ENCODE measurements at regions not wholly inside any gene's neighbourhood (a gene's known extent, or its start where the extent isn't known, plus 50 kb on each side); places are given as distances from the start of the nearest gene placed in this dataset.

DNA sequence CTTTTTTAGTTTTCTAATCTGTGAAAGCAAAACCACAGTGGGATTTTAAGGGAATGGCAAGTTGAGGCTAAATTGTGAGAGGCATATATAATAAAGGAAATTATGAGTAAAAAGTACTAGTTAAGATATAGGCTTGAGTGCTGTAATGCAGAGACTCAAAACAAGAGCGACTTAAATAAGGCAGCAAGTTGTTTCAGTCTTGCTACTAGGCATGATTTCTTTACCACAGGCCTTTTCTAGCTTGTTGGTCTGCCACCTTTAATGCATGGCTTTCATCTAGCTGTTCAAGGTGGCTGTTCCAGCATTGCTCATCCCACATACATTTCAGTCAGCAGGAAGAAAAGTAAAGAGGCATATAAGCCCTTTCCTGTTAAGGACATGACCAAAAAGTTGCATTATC, 427.9 kb upstream of the ADAMTSL1 start:
- intact Hi-C loops (cut with micrococcal nuclease): no loop called here
- 0 out of 4 replicates have a peak, but pooled peaks cover 0 to 3% of the 10 kb centered on the region in 2 experiments for H3K9me3 ChIP-seq (ENCODE audit: control insufficient read depth in 1 of 2, insufficient read depth in 1 of 2, low read depth in 1 of 2, low read length in 2 of 2)
- no peak for ATAC-seq
- BruUV-seq (replicated peaks): no TSS peak
- no peak overlapping the region for H3K4me3 ChIP-seq (replicated peaks in 1 of 2; ENCODE audit: low read depth in 1 of 2, low read length in 2 of 2)
- no peaks in the 10 kb centered on the region for H3K27me3 ChIP-seq (ENCODE audit: insufficient read depth, low read length)
- DNase-seq (ENCODE audit: low read depth, low spot score): no peak
- POLR2A ChIA-PET: no interaction called here
- H4K20me1 ChIP-seq (ENCODE audit: insufficient read depth): no peaks in the 10 kb centered on the region
- CTCF ChIA-PET: no interaction called here
- H3K79me2 ChIP-seq (ENCODE audit: insufficient read depth, low read length): no peaks in the 10 kb centered on the region
- H3K4me1 ChIP-seq (ENCODE audit: control insufficient read depth in 1 of 2, insufficient read depth in 2 of 2, low read length in 2 of 2): no peaks in the 10 kb centered on the region
- H3K27ac ChIP-seq (ENCODE audit: low read depth, low read length): no peak overlapping the region
- no peak overlapping the region for H3K9ac ChIP-seq (ENCODE audit: low read length)
- no peak overlapping the region for H3K4me2 ChIP-seq (ENCODE audit: low read length)
- no peak overlapping the region for H2AFZ ChIP-seq (ENCODE audit: low read depth, low read length, poor library complexity, severe bottlenecking)
- TF ChIP-seq POLR2AphosphoS5 (IDR thresholded peaks at IDR 0.05; ENCODE audit: low read depth, low read length): no peak
- TF ChIP-seq CBX3 (IDR thresholded peaks at IDR 0.05; ENCODE audit: low read depth): no peak
- no peak for TF ChIP-seq JUND (IDR thresholded peaks at IDR 0.05)
- no peak for TF ChIP-seq FOSL1 (IDR thresholded peaks at IDR 0.05; ENCODE audit: low read depth)
- no peak for TF ChIP-seq TCF7L2 (IDR thresholded peaks at IDR 0.05; ENCODE audit: borderline replicate concordance, extremely low read depth, insufficient read depth, insufficient read length)
- TF ChIP-seq, protein P1, sequence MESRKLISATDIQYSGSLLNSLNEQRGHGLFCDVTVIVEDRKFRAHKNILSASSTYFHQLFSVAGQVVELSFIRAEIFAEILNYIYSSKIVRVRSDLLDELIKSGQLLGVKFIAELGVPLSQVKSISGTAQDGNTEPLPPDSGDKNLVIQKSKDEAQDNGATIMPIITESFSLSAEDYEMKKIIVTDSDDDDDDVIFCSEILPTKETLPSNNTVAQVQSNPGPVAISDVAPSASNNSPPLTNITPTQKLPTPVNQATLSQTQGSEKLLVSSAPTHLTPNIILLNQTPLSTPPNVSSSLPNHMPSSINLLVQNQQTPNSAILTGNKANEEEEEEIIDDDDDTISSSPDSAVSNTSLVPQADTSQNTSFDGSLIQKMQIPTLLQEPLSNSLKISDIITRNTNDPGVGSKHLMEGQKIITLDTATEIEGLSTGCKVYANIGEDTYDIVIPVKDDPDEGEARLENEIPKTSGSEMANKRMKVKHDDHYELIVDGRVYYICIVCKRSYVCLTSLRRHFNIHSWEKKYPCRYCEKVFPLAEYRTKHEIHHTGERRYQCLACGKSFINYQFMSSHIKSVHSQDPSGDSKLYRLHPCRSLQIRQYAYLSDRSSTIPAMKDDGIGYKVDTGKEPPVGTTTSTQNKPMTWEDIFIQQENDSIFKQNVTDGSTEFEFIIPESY (IDR thresholded peaks at IDR 0.05; ENCODE audit: extremely low read depth, insufficient replicate concordance, low read length): no peak
- no peak for TF ChIP-seq YY1 (IDR thresholded peaks at IDR 0.05; ENCODE audit: extremely low read depth, insufficient replicate concordance, low read depth, low read length)
- TF ChIP-seq, protein P2, sequence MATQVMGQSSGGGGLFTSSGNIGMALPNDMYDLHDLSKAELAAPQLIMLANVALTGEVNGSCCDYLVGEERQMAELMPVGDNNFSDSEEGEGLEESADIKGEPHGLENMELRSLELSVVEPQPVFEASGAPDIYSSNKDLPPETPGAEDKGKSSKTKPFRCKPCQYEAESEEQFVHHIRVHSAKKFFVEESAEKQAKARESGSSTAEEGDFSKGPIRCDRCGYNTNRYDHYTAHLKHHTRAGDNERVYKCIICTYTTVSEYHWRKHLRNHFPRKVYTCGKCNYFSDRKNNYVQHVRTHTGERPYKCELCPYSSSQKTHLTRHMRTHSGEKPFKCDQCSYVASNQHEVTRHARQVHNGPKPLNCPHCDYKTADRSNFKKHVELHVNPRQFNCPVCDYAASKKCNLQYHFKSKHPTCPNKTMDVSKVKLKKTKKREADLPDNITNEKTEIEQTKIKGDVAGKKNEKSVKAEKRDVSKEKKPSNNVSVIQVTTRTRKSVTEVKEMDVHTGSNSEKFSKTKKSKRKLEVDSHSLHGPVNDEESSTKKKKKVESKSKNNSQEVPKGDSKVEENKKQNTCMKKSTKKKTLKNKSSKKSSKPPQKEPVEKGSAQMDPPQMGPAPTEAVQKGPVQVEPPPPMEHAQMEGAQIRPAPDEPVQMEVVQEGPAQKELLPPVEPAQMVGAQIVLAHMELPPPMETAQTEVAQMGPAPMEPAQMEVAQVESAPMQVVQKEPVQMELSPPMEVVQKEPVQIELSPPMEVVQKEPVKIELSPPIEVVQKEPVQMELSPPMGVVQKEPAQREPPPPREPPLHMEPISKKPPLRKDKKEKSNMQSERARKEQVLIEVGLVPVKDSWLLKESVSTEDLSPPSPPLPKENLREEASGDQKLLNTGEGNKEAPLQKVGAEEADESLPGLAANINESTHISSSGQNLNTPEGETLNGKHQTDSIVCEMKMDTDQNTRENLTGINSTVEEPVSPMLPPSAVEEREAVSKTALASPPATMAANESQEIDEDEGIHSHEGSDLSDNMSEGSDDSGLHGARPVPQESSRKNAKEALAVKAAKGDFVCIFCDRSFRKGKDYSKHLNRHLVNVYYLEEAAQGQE (IDR thresholded peaks at IDR 0.05; ENCODE audit: low read depth): no peak
- no peak for TF ChIP-seq EZH2phosphoT487 (IDR thresholded peaks at IDR 0.05; ENCODE audit: borderline replicate concordance)
- TF ChIP-seq, protein P3, sequence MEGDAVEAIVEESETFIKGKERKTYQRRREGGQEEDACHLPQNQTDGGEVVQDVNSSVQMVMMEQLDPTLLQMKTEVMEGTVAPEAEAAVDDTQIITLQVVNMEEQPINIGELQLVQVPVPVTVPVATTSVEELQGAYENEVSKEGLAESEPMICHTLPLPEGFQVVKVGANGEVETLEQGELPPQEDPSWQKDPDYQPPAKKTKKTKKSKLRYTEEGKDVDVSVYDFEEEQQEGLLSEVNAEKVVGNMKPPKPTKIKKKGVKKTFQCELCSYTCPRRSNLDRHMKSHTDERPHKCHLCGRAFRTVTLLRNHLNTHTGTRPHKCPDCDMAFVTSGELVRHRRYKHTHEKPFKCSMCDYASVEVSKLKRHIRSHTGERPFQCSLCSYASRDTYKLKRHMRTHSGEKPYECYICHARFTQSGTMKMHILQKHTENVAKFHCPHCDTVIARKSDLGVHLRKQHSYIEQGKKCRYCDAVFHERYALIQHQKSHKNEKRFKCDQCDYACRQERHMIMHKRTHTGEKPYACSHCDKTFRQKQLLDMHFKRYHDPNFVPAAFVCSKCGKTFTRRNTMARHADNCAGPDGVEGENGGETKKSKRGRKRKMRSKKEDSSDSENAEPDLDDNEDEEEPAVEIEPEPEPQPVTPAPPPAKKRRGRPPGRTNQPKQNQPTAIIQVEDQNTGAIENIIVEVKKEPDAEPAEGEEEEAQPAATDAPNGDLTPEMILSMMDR (IDR thresholded peaks at IDR 0.05 in 2 of 3, conservative IDR thresholded peaks at IDR 0.05 in 1 of 3; ENCODE audit: borderline replicate concordance in 1 of 3, insufficient read depth in 1 of 3, low read depth in 2 of 3, low read length in 2 of 3): no peak
- TF ChIP-seq POLR2A (IDR thresholded peaks at IDR 0.05; ENCODE audit: borderline replicate concordance, extremely low read depth, insufficient read depth, insufficient read length): no peak
- TF ChIP-seq SIN3A (IDR thresholded peaks at IDR 0.05; ENCODE audit: low read depth): no peak
- TF ChIP-seq EZH2 (IDR thresholded peaks at IDR 0.05): no peak
- TF ChIP-seq SRF (IDR thresholded peaks at IDR 0.05; ENCODE audit: low read depth): no peak
- no peak for TF ChIP-seq ATF3 (IDR thresholded peaks at IDR 0.05)
- TF ChIP-seq ZFX (IDR thresholded peaks at IDR 0.05): no peak
- no peak for TF ChIP-seq ZNF274 (IDR thresholded peaks at IDR 0.05; ENCODE audit: low read depth, low read length)
- no peaks in the 10 kb centered on the region for H3K36me3 ChIP-seq (ENCODE audit: control insufficient read depth in 1 of 2, insufficient read depth in 2 of 2, low read length in 2 of 2)
- H3K9me2 ChIP-seq (ENCODE audit: insufficient read depth): no peaks in the 10 kb centered on the region
- RAD21 ChIA-PET (ENCODE audit: low non-redundant PET in 1 of 2, low total read pairs in 2 of 2, uncharacterized antibody in 2 of 2, unreplicated experiment in 2 of 2): no interaction called here
